HCT116 (cell line): ENCODE measurements at regions not wholly inside any gene's neighbourhood (a gene's known extent, or its start where the extent isn't known, plus 50 kb on each side); places are given as distances from the start of the nearest gene placed in this dataset.

Experiments
- ATAC-seq: fragments of 200-7000 bp; cut with Tn5 transposase; 2 replicates; pipeline ENCODE4 v1.9.1; 2020; ENCODE audit warnings: mild to moderate bottlenecking, moderate library complexity
- BruUV-seq: library from RNA; stranded (reverse); fragments of 400-500 nt; replicated peaks from 2 replicates; lab custom pipeline; 2021; lab: Mats Ljungman, UMichigan
- CTCF ChIA-PET: fragments of 300-600 bp; sonication (Branson Sonifier 250); formaldehyde crosslinking; loops from one replicate; lab custom pipeline; 2021; ENCODE audit warnings: antibody characterized with exemption; lab: Charles Lee
- POLR2A ChIA-PET: fragments of 300-600, 350-600 bp; sonication (Branson Sonifier 250); formaldehyde crosslinking; loops from one replicate; lab custom pipeline; 2021; ENCODE audit warnings: antibody characterized with exemption; lab: Charles Lee
- RAD21 ChIA-PET, 2 experiments: fragments of 300-600 bp; sonication (Branson Sonifier 250); formaldehyde crosslinking; loops; one replicate each; lab custom pipeline; 2023; ENCODE audit warnings: low total read pairs in 2 of 2; ENCODE audit not compliant: uncharacterized antibody in 2 of 2, unreplicated experiment in 2 of 2, low non-redundant PET in 1 of 2; lab: Charles Lee
- DNase-seq: peaks from one replicate; pipeline ENCODE4 v3.0.0-alpha.2; 2010; ENCODE audit warnings: low read depth, low spot score
- H2AFZ ChIP-seq: fragments of 200-600 bp; shearing (Covaris generic), sonication (generic); 2 replicates; pipeline ENCODE4 v1.6.1; 2017; ENCODE audit warnings: low read depth, mixed run types, mixed read lengths, antibody characterized with exemption, low read length; ENCODE audit not compliant: poor library complexity, severe bottlenecking
- H3K27ac ChIP-seq: 2 replicates; pipeline ENCODE4 v1.5.1; 2012; ENCODE audit warnings: low read depth, low read length
- H3K27me3 ChIP-seq: fragments of 200-600 bp; sonication (generic); 2 replicates; pipeline ENCODE4 v1.6.1; 2016; ENCODE audit warnings: mixed run types, low read length, mixed read lengths; ENCODE audit not compliant: insufficient read depth
- H3K36me3 ChIP-seq, 2 experiments: fragments of 200-500 bp in 1 of 2; fragments of 200-600 bp in 1 of 2; sonication (Bioruptor generic) in 1 of 2; sonication (generic) in 1 of 2; 2 replicates each; pipeline versions ENCODE4 v1.5.1 to v1.6.1; 2014 to 2016; ENCODE audit warnings: low read length in 2 of 2, inconsistent platforms in 1 of 2, mixed read lengths in 1 of 2, mixed run types in 1 of 2; ENCODE audit not compliant: insufficient read depth in 2 of 2, control insufficient read depth in 1 of 2
- H3K4me1 ChIP-seq, 2 experiments: fragments of 200-600 bp in 1 of 2; sonication (generic) in 1 of 2; 2 replicates each; pipeline versions ENCODE4 v1.5.1 to v1.6.1; 2012 to 2017; ENCODE audit warnings: low read length in 2 of 2, inconsistent platforms in 1 of 2, mild to moderate bottlenecking in 1 of 2, mixed read lengths in 1 of 2, mixed run types in 1 of 2, moderate library complexity in 1 of 2; ENCODE audit not compliant: insufficient read depth in 2 of 2, control insufficient read depth in 1 of 2
- H3K4me2 ChIP-seq: fragments of 200-600 bp; sonication (generic); 2 replicates; pipeline ENCODE4 v1.6.1; 2017; ENCODE audit warnings: mixed run types, low read length, mixed read lengths
- H3K4me3 ChIP-seq, 2 experiments: fragments of 200-600 bp in 1 of 2; sonication (generic) in 1 of 2; replicated peaks in 1 of 2; 2 replicates each; pipeline ENCODE4 v1.5.1; 2011 to 2016; ENCODE audit warnings: low read length in 2 of 2, control low read depth in 1 of 2, low read depth in 1 of 2, mild to moderate bottlenecking in 1 of 2, mixed read lengths in 1 of 2, mixed run types in 1 of 2
- H3K79me2 ChIP-seq: fragments of 200-600 bp; sonication (generic); 2 replicates; pipeline ENCODE4 v1.6.1; 2017; ENCODE audit warnings: mild to moderate bottlenecking, mixed run types, low read length, moderate library complexity, mixed read lengths; ENCODE audit not compliant: insufficient read depth
- H3K9ac ChIP-seq: fragments of 200-600 bp; sonication (generic); 2 replicates; pipeline ENCODE4 v1.6.1; 2016; ENCODE audit warnings: low read length, mixed read lengths
- H3K9me2 ChIP-seq: fragments of 200-600 bp; sonication (generic), shearing (Covaris generic); 2 replicates; pipeline ENCODE4 v1.6.1; 2017; ENCODE audit warnings: mixed run types, mild to moderate bottlenecking, moderate library complexity; ENCODE audit not compliant: insufficient read depth
- H3K9me3 ChIP-seq, 2 experiments: fragments of 200-500 bp in 1 of 2; fragments of 200-600 bp in 1 of 2; sonication (Bioruptor generic) in 1 of 2; sonication (generic) in 1 of 2; 2 replicates each; pipeline ENCODE4 v1.6.1; 2014 to 2017; ENCODE audit warnings: low read length in 2 of 2, mixed read lengths in 2 of 2, inconsistent platforms in 1 of 2, low read depth in 1 of 2, mild to moderate bottlenecking in 1 of 2, mixed run types in 1 of 2, moderate library complexity in 1 of 2; ENCODE audit not compliant: control insufficient read depth in 1 of 2, insufficient read depth in 1 of 2
- H4K20me1 ChIP-seq: fragments of 200-600 bp; sonication (generic), shearing (Covaris generic); 2 replicates; pipeline ENCODE4 v1.6.1; 2017; ENCODE audit warnings: mixed run types, mild to moderate bottlenecking, moderate library complexity; ENCODE audit not compliant: insufficient read depth
- ATF3 ChIP-seq: IDR thresholded peaks from 2 replicates; pipeline ENCODE4 v1.6.1; 2012
- CEBPB ChIP-seq: IDR thresholded peaks from 2 replicates; pipeline ENCODE4 v1.6.1; 2012; ENCODE audit warnings: low read depth
- ELF1 ChIP-seq: IDR thresholded peaks from 2 replicates; pipeline ENCODE4 v1.6.1; 2012; ENCODE audit warnings: low read depth, borderline replicate concordance
- EZH2phosphoT487 ChIP-seq: fragments of 200-600 bp; IDR thresholded peaks from 2 replicates; pipeline ENCODE4 v1.6.1; 2018; ENCODE audit warnings: antibody characterized with exemption, borderline replicate concordance
- MAX ChIP-seq: IDR thresholded peaks from 2 replicates; pipeline ENCODE4 v1.6.1; 2012
- POLR2A ChIP-seq: IDR thresholded peaks from 2 replicates; pipeline ENCODE4 v1.7.0; 2011; ENCODE audit warnings: borderline replicate concordance; ENCODE audit not compliant: insufficient read depth, insufficient read length; ENCODE audit errors: extremely low read depth
- POLR2AphosphoS5 ChIP-seq: IDR thresholded peaks from 2 replicates; pipeline ENCODE4 v1.6.1; 2011; ENCODE audit warnings: mild to moderate bottlenecking, low read depth, low read length, moderate library complexity
- RAD21 ChIP-seq: IDR thresholded peaks from 2 replicates; pipeline ENCODE4 v1.6.1; 2012; ENCODE audit warnings: low read depth, mild to moderate bottlenecking
- REST ChIP-seq: IDR thresholded peaks from 2 replicates; pipeline ENCODE4 v1.6.1; 2012; ENCODE audit warnings: low read depth
- SIN3A ChIP-seq: IDR thresholded peaks from 2 replicates; pipeline ENCODE4 v1.6.1; 2012; ENCODE audit warnings: low read depth
- SP1 ChIP-seq: IDR thresholded peaks from 2 replicates; pipeline ENCODE4 v1.6.1; 2012; ENCODE audit warnings: low read depth
- SRF ChIP-seq: IDR thresholded peaks from 2 replicates; pipeline ENCODE4 v1.6.1; 2012; ENCODE audit warnings: low read depth
- YY1 ChIP-seq: IDR thresholded peaks from 2 replicates; pipeline ENCODE4 v1.6.1; 2011; ENCODE audit warnings: low read length, low read depth, moderate library complexity, mild to moderate bottlenecking; ENCODE audit not compliant: insufficient replicate concordance; ENCODE audit errors: extremely low read depth
- ZBTB33 ChIP-seq: IDR thresholded peaks from 2 replicates; pipeline ENCODE4 v1.6.1; 2011; ENCODE audit warnings: mild to moderate bottlenecking, low read length, moderate library complexity; ENCODE audit not compliant: insufficient replicate concordance; ENCODE audit errors: extremely low read depth
- ZNF274 ChIP-seq: fragments of 200-500 bp; sonication (Bioruptor generic); IDR thresholded peaks from 2 replicates; pipeline ENCODE4 v1.6.1; 2014; ENCODE audit warnings: mild to moderate bottlenecking, low read depth, low read length, inconsistent platforms
- intact Hi-C: fragments of 100-400 bp; cut with micrococcal nuclease; formaldehyde crosslinking; loops from 2 replicates; pipeline ENCODE4 v1.10.0; 2022

- Histone ChIP-seq H3K4me1 (no peaks in the 10 kb centered on the region), H3K9me2 (no peaks in the 10 kb centered on the region), H4K20me1 (no peaks in the 10 kb centered on the region), H3K9me3 (no peaks in the 10 kb centered on the region), H3K4me2 (no peak overlapping the region), H3K36me3 (no peaks in the 10 kb centered on the region), H3K27me3 (peaks cover 32% of the 10 kb centered on the region), H2AFZ (no peak overlapping the region), H3K27ac (no peak overlapping the region), H3K9ac (no peak overlapping the region), H3K4me3 (no peak overlapping the region), H3K79me2 (no peaks in the 10 kb centered on the region)
- intact Hi-C loops, result no loop called here
- TF ChIP-seq ZBTB33, result no peak
- no peak for TF ChIP-seq SP1
- no peak for TF ChIP-seq YY1
- no peak for TF ChIP-seq POLR2AphosphoS5
- no peak for TF ChIP-seq ATF3
- no peak for TF ChIP-seq ZNF274
- ChIA-PET POLR2A (no interaction called here), CTCF (interaction anchor here (1.4 kb wide), 1 partner anchor 87 kb away, joined by 5 read pairs; no protein-coding TSS in a partner anchor), RAD21 (no interaction called here)
- ATAC-seq, result no peak
- BruUV-seq, result no TSS peak
- DNase-seq, result no peak
Observed at GRCh38 chr3:181613813-181614212, 97.9 kb upstream of the SOX2 start.

GRCh38 chr3:181613191-181613590 lies 98.5 kb upstream of the SOX2 start:
- Histone ChIP-seq H3K4me2 (no peak overlapping the region), H4K20me1 (no peaks in the 10 kb centered on the region), H3K9me3 (no peaks in the 10 kb centered on the region), H3K27me3 (peaks cover 25% of the 10 kb centered on the region), H3K9me2 (no peaks in the 10 kb centered on the region), H2AFZ (no peak overlapping the region), H3K4me1 (no peaks in the 10 kb centered on the region), H3K4me3 (no peak overlapping the region), H3K27ac (no peak overlapping the region), H3K36me3 (no peaks in the 10 kb centered on the region), H3K9ac (no peak overlapping the region), H3K79me2 (no peaks in the 10 kb centered on the region)
- ATAC-seq (no peak), DNase-seq (no peak)
- intact Hi-C loops, result no loop called here
- BruUV-seq, result no TSS peak
- ChIA-PET POLR2A (no interaction called here), CTCF (interaction anchor here (1.4 kb wide), 1 partner anchor 88 kb away, joined by 5 read pairs; no protein-coding TSS in a partner anchor), RAD21 (no interaction called here)
- TF ChIP-seq SIN3A, result no peak
- no peak for TF ChIP-seq ZNF274
- no peak for TF ChIP-seq REST
- TF ChIP-seq ATF3, result no peak
- TF ChIP-seq SRF, result no peak
- no peak for TF ChIP-seq ELF1
- TF ChIP-seq CEBPB, result no peak
- TF ChIP-seq MAX, result no peak
- no peak for TF ChIP-seq RAD21
- TF ChIP-seq POLR2A, result no peak
- no peak for TF ChIP-seq EZH2phosphoT487
- TF ChIP-seq YY1, result no peak
